ENCODE measurements at regions not wholly inside any gene's neighbourhood (a gene's known extent, or its start where the extent isn't known, plus 50 kb on each side); places are given as distances from the start of the nearest gene placed in this dataset.

DNA sequence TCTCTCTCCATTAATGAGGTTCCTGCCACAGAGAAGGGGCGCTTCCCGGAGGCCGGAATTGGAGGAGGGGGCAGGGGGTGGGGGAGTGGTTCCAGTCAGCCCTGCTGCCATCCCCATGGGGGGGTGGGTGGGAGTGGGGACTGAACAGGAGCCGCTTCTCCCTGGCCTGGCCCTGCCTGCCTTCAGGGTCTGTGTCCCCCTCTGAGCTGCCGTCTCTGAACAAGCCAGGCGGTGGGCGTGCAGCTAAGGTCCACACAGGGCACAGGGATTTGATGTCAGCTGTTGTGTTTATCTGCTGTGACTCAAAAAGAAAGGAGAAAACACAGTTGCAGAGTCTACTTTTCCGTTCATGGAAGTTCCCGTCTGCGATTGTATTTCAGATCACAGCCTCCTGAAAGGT, 141.5 kb upstream of the PCBD1 start:
- Histone ChIP-seq H3K4me2 (no peak overlapping the region), H3K9me2 (ENCODE audit: insufficient read depth) (no peaks in the 10 kb centered on the region), H3K36me3 (ENCODE audit: low read depth) (no peaks in the 10 kb centered on the region), H3K27me3 (ENCODE audit: insufficient read depth, low read depth) (peaks cover 52% of the 10 kb centered on the region), H3F3A (ENCODE audit: insufficient read depth, low read depth) (no peaks in the 10 kb centered on the region), H3K27ac (no peak overlapping the region), H3K4me3 (no peak overlapping the region), H3K4me1 (replicated peaks; ENCODE audit: insufficient read depth) (no peaks in the 10 kb centered on the region), H3K9me3 (ENCODE audit: insufficient read depth, low read depth) (no peaks in the 10 kb centered on the region), H4K20me1 (ENCODE audit: insufficient read depth) (no peaks in the 10 kb centered on the region), H2AFZ (no peak overlapping the region), H3K79me2 (ENCODE audit: low read depth) (no peaks in the 10 kb centered on the region)
- intact Hi-C loops (cut with micrococcal nuclease; ENCODE audit: unreplicated experiment): no loop called here
- BruUV-seq (replicated peaks): no TSS peak
- ChIA-PET POLR2A (ENCODE audit: unreplicated experiment) (no interaction called here), CTCF (interaction anchor here (0.8 kb wide), 1 partner anchor 99 kb away, joined by 4 read pairs; no protein-coding TSS in a partner anchor)
- DNase-seq: no peak
- no peak for TF ChIP-seq CTCF (conservative IDR thresholded peaks at IDR 0.05)
- no peak for TF ChIP-seq EZH2 (IDR thresholded peaks at IDR 0.05; ENCODE audit: low read depth)

GRCh38 chr10:71031026-71031425, 142.7 kb upstream of the PCBD1 start:
- peaks cover 59% of the 10 kb centered on the region for H3K27me3 ChIP-seq (ENCODE audit: insufficient read depth, low read depth)
- H3F3A ChIP-seq (ENCODE audit: insufficient read depth, low read depth): no peaks in the 10 kb centered on the region
- BruUV-seq (replicated peaks): no TSS peak
- no peak overlapping the region for H3K4me2 ChIP-seq
- ChIA-PET CTCF (no interaction called here), POLR2A (ENCODE audit: unreplicated experiment) (no interaction called here)
- no peak overlapping the region for H2AFZ ChIP-seq
- intact Hi-C loops (cut with micrococcal nuclease; ENCODE audit: unreplicated experiment): no loop called here
- TF ChIP-seq CTCF (conservative IDR thresholded peaks at IDR 0.05) (no peak), EZH2 (IDR thresholded peaks at IDR 0.05; ENCODE audit: low read depth) (no peak)
- H3K27ac ChIP-seq: no peak overlapping the region
- H3K79me2 ChIP-seq (ENCODE audit: low read depth): no peaks in the 10 kb centered on the region
- H3K4me3 ChIP-seq: no peak overlapping the region
- no peaks in the 10 kb centered on the region for H4K20me1 ChIP-seq (ENCODE audit: insufficient read depth)
- no peaks in the 10 kb centered on the region for H3K9me3 ChIP-seq (ENCODE audit: insufficient read depth, low read depth)
- no peak for DNase-seq
- no peaks in the 10 kb centered on the region for H3K36me3 ChIP-seq (ENCODE audit: low read depth)
- no peaks in the 10 kb centered on the region for H3K4me1 ChIP-seq (replicated peaks; ENCODE audit: insufficient read depth)
- no peaks in the 10 kb centered on the region for H3K9me2 ChIP-seq (ENCODE audit: insufficient read depth)

GRCh38 chr10:71031603-71032002, 143.2 kb upstream of the PCBD1 start:
- H3K9me2 ChIP-seq (ENCODE audit: insufficient read depth): no peaks in the 10 kb centered on the region
- no peak overlapping the region for H3K27ac ChIP-seq
- H3K4me3 ChIP-seq: no peak overlapping the region
- no peaks in the 10 kb centered on the region for H3K4me1 ChIP-seq (replicated peaks; ENCODE audit: insufficient read depth)
- no peak overlapping the region for H3K4me2 ChIP-seq
- no peaks in the 10 kb centered on the region for H3K9me3 ChIP-seq (ENCODE audit: insufficient read depth, low read depth)
- no TSS peak for BruUV-seq (replicated peaks)
- peaks cover 62% of the 10 kb centered on the region for H3K27me3 ChIP-seq (ENCODE audit: insufficient read depth, low read depth)
- no peak for DNase-seq
- H2AFZ ChIP-seq: no peak overlapping the region
- no peaks in the 10 kb centered on the region for H4K20me1 ChIP-seq (ENCODE audit: insufficient read depth)
- no peaks in the 10 kb centered on the region for H3F3A ChIP-seq (ENCODE audit: insufficient read depth, low read depth)
- POLR2A ChIA-PET (ENCODE audit: unreplicated experiment): no interaction called here
- no peaks in the 10 kb centered on the region for H3K79me2 ChIP-seq (ENCODE audit: low read depth)
- intact Hi-C loops (cut with micrococcal nuclease; ENCODE audit: unreplicated experiment): no loop called here
- CTCF ChIA-PET: no interaction called here
- TF ChIP-seq EZH2 (IDR thresholded peaks at IDR 0.05; ENCODE audit: low read depth) (no peak), CTCF (conservative IDR thresholded peaks at IDR 0.05) (no peak)
- H3K36me3 ChIP-seq (ENCODE audit: low read depth): no peaks in the 10 kb centered on the region
